ENCODE measurements at regions not wholly inside any gene's neighbourhood (a gene's known extent, or its start where the extent isn't known, plus 50 kb on each side); places are given as distances from the start of the nearest gene placed in this dataset.

GRCh38 chr5:3912790-3913189 lies 317.2 kb downstream of the IRX1 start:
- no peak overlapping the region for H3K4me2 ChIP-seq
- no peak overlapping the region for H3K4me3 ChIP-seq
- ChIA-PET POLR2A (no interaction called here), CTCF (no interaction called here)
- WGBS (ENCODE audit: missing lambda C conversion rate): 26% methylated on average over 7 of the region's 7 CpGs
- DNase-seq (ENCODE audit: low read depth in 1 of 2, low spot score in 1 of 2) (no peak), FAIRE-seq (no peak), ATAC-seq (no peak)
- H3K4me1 ChIP-seq: no peaks in the 10 kb centered on the region
- no peak overlapping the region for H3K27ac ChIP-seq
- H3K9me3 ChIP-seq: no peaks in the 10 kb centered on the region
- TF ChIP-seq REST (IDR thresholded peaks at IDR 0.05) (no peak), TP53 (CRISPR knock-in tag; IDR thresholded peaks at IDR 0.05) (no peak), POLR2AphosphoS2 (conservative IDR thresholded peaks at IDR 0.05; ENCODE audit: low read length) (no peak), HOXB13 (CRISPR knock-in tag; IDR thresholded peaks at IDR 0.05; ENCODE audit: low read depth) (no peak), HEYL (CRISPR knock-in tag; IDR thresholded peaks at IDR 0.05) (no peak), CHD4 (IDR thresholded peaks at IDR 0.05; ENCODE audit: borderline replicate concordance) (no peak), MAZ (IDR thresholded peaks at IDR 0.05; ENCODE audit: borderline replicate concordance, low read depth, low read length) (no peak), ZNF302 (CRISPR knock-in tag; IDR thresholded peaks at IDR 0.05) (no peak), SMC3 (IDR thresholded peaks at IDR 0.05) (no peak), KDM1A (IDR thresholded peaks at IDR 0.05; ENCODE audit: low read depth) (no peak), ELK1 (IDR thresholded peaks at IDR 0.05; ENCODE audit: low read depth, low read length) (no peak), MYC (IDR thresholded peaks at IDR 0.05; ENCODE audit: borderline replicate concordance, low read length) (no peak), HDAC2 (IDR thresholded peaks at IDR 0.05) (no peak), RFX5 (IDR thresholded peaks at IDR 0.05) (no peak)

GRCh38 chr5:3913279-3913678 lies 317.6 kb downstream of the IRX1 start:
- no peaks in the 10 kb centered on the region for H3K9me3 ChIP-seq
- POLR2A ChIA-PET: no interaction called here
- no peak overlapping the region for H3K4me2 ChIP-seq
- H3K4me3 ChIP-seq: no peak overlapping the region
- DNase-seq (ENCODE audit: low read depth in 1 of 2, low spot score in 1 of 2) (no peak), ATAC-seq (no peak), FAIRE-seq (no peak)
- TF ChIP-seq JUNB (IDR thresholded peaks at IDR 0.05): no peak
- no peak for TF ChIP-seq HOXB13 (CRISPR knock-in tag; IDR thresholded peaks at IDR 0.05; ENCODE audit: low read depth)
- no peak for TF ChIP-seq EHF (CRISPR knock-in tag; IDR thresholded peaks at IDR 0.05)
- no peak for TF ChIP-seq NPAS2 (CRISPR knock-in tag; IDR thresholded peaks at IDR 0.05; ENCODE audit: borderline replicate concordance)
- TF ChIP-seq GATA3 (IDR thresholded peaks at IDR 0.05; ENCODE audit: borderline replicate concordance): no peak
- TF ChIP-seq RAD21 (conservative IDR thresholded peaks at IDR 0.05 in 1 of 2, IDR thresholded peaks at IDR 0.05 in 1 of 2): no peak
- TF ChIP-seq FOSL2 (IDR thresholded peaks at IDR 0.05): no peak
- TF ChIP-seq FOSL2 (CRISPR knock-in tag; IDR thresholded peaks at IDR 0.05): no peak
- no peak for TF ChIP-seq EP300 (IDR thresholded peaks at IDR 0.05)
- TF ChIP-seq CEBPB (IDR thresholded peaks at IDR 0.05): no peak
- TF ChIP-seq ZFP36 (IDR thresholded peaks at IDR 0.05; ENCODE audit: borderline replicate concordance, partially characterized antibody): no peak
- TF ChIP-seq CBX2 (IDR thresholded peaks at IDR 0.05; ENCODE audit: borderline replicate concordance, low read depth): no peak
- TF ChIP-seq KDM5A (IDR thresholded peaks at IDR 0.05): no peak
- TF ChIP-seq CTCF (IDR thresholded peaks at IDR 0.05): no peak
- TF ChIP-seq RARB (CRISPR knock-in tag; IDR thresholded peaks at IDR 0.05): no peak
- TF ChIP-seq BHLHE40 (IDR thresholded peaks at IDR 0.05; ENCODE audit: low read depth, low read length): no peak
- no peak for TF ChIP-seq HOXB5 (CRISPR knock-in tag; IDR thresholded peaks at IDR 0.05)
- TF ChIP-seq CHD4 (IDR thresholded peaks at IDR 0.05; ENCODE audit: borderline replicate concordance): no peak
- TF ChIP-seq KDM1A (IDR thresholded peaks at IDR 0.05; ENCODE audit: low read depth): no peak
- 14% methylated on average over 3 of the region's 3 CpGs for WGBS (ENCODE audit: missing lambda C conversion rate)
- no peaks in the 10 kb centered on the region for H3K4me1 ChIP-seq
- CTCF ChIA-PET: no interaction called here
- H3K27ac ChIP-seq: no peak overlapping the region
